CD4-positive, alpha-beta T cell treated with Interleukin-1 beta for 1 hour (primary cell): ENCODE measurements at regions not wholly inside any gene's neighbourhood (a gene's known extent, or its start where the extent isn't known, plus 50 kb on each side); places are given as distances from the start of the nearest gene placed in this dataset.
A peak's percentile ranks its signal among the peaks of the same experiment; 100 is the strongest.

Experiments
- DNase-seq, 2 donors: peaks; one replicate each; pipeline ENCODE4 v3.0.0-alpha.2; 2020 to 2022

DNA sequence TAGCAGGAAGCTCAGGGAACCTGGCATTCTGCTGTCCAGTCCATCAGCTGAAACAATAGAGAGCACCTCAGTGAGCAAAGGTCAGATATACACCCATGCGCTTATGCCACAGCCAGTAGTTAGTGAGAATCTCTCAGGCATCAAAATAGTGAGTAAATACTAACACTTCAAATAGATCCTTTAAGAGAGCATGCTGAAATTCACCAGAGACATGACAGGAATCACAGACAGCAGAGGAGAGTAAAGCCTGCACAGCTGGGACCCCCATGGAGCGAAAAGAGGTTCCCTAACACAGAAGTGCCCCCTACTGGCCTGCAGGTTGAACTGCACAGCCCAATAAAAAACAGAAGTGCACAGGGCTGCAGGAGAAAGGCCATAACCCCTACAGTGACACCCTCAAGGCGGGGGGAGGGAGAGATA lies 57.6 kb upstream of the ANTXRL start:
- DNase-seq: peak in 1 of 2 donors; percentile 35

DNA sequence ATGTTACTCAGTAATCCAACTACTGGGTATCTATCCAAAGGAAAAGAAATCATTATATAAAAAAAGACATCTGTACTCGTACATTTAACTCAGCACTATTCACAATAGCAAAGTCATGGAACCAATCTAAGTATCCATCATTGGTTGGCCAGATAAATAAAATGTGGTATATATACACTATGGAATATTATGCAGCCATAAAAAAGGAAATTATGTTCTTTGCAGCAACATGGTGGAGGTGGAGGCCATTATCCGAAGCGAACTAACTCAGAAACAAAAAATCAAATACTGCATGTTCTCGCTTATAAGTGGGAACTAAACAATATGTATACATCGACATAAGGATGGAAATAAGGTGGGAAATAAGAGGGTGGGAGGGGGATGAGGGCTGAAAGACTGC lies 56.2 kb upstream of the ANTXRL start:
- no peak for DNase-seq

GRCh38 chr10:46231087-46231486 lies 55.7 kb upstream of the ANTXRL start:
- no peak for DNase-seq

GRCh38 chr10:46232084-46232483 lies 54.7 kb upstream of the ANTXRL start:
- DNase-seq: no peak

- DNase-seq: no peak
Observed at GRCh38 chr10:46232666-46233065, 54.1 kb upstream of the ANTXRL start.

GRCh38 chr10:46233181-46233580 lies 53.6 kb upstream of the ANTXRL start:
- no peak for DNase-seq

DNA sequence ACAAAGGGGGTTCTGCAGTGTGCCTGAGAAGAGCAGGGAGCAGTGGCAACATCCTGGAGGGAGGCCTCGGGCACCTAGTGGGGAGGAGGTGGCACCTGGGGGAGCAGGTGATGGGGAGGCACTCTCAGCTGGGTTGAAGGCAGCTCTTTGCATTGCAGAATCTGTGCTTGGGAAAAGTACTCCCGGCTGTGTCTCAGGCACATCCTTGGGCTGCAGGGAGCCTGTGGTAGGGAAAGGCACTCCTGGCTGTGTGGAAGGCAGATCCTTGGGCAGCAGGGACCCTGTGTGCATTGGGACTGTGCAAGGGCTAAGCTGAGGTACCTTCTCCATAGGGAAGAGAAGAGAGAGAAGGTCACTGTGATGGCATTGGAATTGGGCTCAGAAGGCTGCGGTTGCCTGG lies 52.8 kb upstream of the ANTXRL start:
- no peak for DNase-seq

DNA sequence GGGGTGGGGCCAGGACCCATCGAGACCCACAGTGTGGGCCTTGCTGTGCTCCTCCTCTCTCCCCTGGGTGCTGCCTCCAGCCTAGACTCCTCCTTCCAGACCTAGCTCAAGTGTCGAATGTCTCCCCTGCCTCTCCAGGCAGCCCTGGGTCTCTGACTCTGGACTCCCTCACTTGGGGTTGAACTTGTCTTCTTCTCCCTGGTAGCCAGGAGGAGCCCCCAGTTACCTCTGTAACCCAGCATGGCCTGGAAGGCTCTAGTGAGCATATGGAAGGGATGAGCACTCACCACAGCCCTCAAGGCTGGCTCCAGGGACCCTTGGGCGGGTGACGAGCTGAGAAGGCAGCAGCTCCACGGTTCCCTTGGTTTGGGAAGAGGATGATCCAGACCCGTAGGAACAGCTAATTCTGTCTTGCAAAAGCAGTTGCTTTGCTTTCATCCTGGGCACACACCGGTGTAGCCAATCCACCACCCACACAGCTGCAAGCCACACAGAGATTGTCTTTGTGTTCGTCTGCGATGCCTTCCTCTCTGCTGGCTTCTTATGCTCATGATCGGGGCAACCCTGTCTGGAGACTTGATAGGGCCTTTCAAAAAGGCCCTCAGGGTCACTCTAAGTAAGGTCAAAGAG lies 52.3 kb upstream of the ANTXRL start:
- no peak for DNase-seq

DNA sequence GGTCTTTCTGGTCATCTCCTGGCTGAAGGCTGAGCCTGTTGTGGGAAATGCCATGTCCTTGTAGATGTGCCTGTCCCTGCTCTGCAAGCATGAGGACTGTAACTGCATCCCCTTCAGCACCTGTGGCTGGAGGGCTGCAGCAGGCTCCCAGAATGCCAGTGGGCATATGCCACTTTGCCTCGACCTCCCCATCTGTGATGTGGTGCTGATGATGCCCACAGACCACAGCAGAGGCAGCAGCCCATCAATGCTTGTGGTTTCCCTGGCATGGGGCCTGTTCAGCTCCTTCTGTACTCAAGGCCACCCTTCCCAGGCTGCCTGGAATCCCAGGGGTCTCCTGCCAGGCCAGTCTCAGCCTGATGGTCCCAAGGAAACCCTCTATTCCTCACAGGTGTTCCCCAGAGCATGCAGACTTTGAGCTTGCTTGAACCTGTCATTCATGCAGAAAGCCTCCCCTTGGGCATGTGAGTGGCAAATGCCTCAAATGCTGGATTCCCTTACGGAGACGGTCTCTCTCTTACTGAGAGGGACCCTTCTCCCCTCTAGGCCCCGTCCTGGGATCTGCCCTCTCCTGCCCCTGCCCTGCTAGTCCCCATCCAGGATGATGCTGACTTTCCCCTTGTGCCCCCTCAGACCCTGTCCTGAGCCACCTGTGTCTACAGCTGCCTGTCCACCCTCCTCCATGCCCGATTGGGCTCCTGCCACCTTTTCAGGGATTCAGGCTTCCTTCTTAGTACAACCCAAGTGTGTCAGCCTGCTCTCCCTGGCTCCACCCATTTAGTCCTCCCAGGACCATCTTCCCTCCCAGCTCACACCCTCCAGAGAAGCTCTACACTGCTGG lies 50.9 kb upstream of the ANTXRL start:
- DNase-seq: no peak

GRCh38 chr10:46236546-46236887 lies 50.3 kb upstream of the ANTXRL start:
- no peak for DNase-seq

DNA sequence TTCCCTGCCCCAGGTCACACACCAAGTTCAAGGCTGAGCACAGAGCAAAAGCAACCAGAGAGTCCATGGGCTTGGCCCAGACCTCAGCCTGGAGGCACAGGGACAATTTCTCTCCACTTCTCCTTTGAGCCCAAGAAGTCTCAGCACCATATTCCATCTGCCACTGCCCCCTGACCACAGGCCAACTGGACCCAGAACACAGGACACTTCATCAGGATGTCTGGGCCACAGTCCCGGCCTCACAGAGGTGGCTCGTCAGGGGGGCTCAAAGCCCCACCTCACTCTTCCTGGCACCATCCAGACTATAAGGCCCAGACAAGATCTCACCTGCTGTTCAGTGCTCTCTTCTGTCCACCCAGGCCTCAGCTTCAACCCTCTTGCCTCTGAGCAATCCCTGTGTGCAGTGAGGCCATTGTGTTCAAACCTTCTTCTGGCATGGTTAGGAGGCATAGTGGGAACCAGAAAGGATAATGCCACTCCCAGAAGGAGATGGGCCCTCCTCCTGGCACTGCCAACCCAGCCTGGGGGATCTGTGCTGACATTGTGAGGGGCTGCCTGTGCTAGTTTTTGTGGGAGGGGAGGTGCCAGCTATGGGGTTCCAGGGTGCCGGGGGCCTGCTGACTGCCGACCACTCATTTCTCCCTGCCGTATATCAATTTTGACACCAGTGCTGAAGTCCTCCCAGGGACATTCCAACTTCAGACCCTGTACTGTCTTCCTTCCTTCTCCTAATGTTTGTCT lies 49.7 kb upstream of the ANTXRL start:
- no peak for DNase-seq
